NCI-H2171 (cell line): ENCODE measurements at regions not wholly inside any gene's neighbourhood (a gene's known extent, or its start where the extent isn't known, plus 50 kb on each side); places are given as distances from the start of the nearest gene placed in this dataset.

Experiments
- DNase-seq: peaks from one replicate; lab custom pipeline; 2025; lab: John Stamatoyannopoulos, UW

DNA sequence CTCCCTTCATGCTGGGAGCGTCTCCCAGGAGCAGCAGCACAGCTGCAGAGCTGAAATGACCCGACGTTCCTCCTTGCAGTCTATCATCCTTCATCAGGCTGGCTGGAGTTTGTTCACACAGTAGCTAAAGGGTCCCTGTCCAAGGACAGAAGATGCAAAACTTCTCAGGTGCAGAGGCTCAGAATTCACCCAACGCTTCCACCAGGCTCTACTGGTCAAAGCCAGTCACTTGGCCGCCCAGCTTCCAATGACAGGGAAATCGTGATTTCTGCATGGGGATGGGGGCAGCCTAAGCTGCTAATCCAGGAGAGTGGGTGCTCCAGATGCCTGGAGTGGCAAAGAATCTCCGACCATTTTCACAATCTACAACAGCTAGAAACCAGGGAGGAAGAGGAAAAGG lies 97.0 kb upstream of the SALL3 start:
- DNase-seq, result no peak

DNA sequence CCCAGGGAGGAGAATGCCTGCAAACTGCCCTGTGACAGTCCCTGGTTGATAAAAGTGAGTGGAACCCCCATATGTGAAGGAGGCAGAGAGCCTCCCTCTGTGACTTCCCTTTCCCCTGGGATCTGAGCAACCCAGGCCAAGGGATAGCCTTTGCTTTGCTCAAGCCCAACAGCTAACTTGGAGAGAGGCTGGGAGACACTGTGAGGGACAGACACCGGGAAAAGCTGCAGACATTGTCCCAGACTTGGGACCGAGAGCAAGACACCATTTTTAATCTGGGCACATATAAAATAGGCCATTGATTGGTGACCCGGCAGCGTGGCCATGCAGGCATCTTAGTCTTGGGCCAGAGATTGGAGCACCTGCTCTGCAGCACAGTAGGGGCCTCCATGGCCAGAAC lies 96.1 kb upstream of the SALL3 start:
- DNase-seq, result no peak

DNA sequence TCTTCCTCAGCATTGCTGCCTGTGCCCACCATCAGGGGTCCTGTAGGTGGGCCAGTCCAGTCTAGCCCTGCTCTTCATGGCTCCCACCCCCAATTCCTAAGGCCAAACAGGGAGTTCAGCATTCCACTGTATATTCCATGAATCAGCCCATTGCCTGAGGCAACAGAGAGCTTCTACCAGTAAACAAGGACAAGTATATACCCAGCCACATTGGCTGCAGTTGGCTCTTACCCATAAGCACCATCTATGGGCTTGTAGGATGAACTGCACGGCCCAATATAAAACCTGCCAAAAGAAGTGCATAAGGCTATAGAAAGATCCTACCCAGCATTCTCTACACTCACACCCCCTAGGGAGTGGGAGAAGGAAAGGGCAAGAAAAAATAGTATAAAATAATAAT lies 95.1 kb upstream of the SALL3 start:
- no peak for DNase-seq

DNA sequence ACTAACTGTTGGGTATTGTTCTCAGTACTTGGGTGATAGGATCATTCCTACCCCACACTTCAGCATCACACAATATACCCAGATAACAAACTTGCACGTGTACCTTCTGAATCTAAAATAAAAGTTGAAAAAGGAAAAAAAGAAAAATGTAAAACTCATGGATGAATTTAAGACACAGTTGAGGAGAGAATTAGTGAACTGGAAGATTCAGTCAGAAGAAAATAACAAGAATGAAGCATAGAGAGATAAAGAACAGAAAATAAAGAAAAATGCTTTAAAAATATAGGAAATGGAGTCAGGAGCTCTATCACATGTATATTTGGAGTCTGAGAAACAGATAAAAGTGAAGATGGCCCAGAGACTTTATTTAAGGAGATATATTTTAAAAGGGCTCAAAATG lies 90.4 kb upstream of the SALL3 start:
- DNase-seq, result no peak

DNA sequence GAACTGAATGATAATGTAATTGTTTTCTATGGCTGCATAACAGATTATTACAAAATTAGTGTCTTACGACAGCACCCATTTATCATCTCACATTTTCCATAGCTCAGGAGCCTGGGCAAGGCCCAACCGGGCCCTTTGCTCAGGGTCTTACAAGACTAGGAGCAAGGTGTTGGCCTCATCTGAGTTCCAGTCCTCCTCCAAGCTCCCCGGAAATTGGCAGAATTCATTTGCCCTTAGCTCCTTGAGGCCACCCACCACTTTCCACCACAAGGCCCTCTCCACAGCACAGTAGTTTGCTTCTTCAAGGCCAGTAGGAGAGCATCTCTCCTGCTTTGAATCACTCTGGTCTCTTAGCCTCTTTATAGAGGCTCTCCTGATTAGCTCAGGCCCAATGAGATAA lies 89.2 kb upstream of the SALL3 start:
- DNase-seq, result no peak

DNA sequence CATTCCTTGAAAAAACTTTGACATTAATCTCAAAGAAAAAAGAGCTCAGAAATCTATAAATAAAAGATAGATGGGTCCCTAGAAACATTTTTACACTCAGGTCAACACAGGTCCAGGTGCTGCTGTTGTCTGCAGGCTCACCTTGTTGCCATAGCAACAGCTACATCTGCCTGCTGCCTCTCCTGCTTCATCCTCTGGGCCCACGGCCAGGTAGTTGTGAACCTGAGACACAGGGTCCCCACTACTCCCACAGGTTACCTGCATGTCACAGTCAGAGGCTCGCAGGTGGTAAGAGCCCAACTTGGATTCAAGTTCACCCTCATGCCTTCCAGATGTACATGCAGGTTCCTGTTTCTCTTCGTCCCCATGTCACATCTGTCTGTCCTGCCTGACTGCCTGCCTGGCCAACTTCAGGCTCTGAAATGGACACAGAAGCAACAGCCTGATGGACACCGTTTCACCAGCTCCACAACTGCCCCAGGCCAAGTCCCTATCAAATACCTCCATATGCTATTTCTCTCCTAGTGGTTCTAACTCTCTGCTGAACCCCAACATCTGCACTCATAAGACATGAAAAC lies 88.3 kb upstream of the SALL3 start:
- DNase-seq, result no peak

DNA sequence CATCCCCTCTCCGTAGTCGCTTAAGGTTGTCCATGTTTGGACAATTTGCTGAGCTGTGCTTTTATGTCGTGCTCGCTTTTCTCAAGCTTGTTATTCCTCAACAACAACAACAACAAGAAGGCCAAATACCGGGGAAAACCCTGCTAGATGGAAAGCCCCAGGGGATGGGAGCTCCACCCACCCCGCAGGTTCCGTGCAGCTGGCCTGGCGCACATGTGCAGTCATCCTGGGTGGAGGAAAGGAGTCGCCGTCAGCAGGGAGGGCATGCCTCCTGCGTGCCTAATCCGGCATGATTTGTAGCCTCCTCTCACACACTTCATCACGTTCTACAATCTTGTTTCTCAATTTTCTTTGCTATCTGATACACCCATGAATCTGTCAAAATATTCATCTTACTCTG lies 87.4 kb upstream of the SALL3 start:
- no peak for DNase-seq

DNA sequence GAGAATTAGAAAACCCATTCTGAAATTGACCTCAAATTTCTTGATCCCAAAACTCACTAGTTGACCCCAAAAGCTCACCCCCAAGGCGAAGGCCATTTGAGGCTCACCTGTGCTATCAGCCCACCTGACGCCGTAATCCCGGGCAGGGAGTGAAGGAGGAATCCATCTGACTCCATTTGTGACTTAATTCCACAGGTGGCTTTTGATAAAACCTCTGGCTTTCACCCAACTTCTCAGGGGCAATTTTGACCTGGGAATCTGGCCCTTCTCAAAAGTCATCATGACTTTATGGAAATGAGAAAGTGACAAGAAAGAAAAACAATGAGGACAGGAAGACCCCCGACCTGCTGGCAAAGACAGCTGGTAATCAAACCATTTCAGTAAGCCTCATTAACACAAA lies 86.9 kb upstream of the SALL3 start:
- DNase-seq, result no peak

DNA sequence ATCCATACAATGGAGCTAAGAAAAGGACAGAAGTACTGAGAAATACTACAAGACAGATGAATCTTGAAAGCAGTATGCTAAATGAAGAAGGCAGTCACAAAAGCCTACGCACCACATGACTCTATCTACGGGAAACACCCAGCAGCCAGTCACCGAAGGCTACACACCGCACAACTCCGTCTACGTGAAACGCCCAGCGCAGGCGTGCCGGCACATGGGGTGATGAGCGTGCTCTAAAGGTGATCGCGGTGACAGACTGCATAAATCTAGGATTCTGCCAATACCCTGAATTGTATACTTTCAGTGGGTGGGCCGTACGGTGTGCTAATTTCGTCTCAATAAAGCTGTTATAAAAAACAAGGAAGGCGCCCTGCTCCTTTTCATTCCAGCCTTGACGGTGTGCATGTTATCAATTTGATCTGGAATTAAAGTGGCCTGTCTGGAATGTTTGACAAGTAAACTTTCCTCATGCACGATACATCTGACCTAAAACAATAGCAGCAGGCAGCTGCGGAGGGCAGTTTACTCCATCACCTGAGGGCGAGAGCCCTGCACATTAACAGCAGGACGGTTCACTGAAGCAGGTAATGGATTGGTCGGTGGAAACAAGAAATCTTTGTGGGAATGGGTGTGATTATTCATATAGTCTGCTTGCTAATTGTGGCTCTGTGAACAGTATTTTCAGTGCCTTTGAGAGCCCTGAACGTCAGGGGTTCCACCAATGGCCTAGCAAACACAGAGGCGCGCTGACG lies 86.2 kb upstream of the SALL3 start:
- no peak for DNase-seq

DNA sequence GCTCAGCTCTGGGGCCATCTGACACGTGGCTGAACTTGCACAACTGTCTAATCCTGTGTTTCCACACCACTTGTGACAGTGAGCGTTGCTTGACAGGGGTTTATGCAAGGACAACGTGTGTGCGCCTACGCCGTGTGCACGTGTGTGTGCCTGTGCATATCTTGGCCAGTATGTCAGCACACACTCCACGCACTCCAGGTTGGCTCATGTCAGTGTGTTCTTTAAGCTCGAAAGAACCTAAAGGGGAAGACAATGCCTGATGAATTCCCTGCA lies 85.6 kb upstream of the SALL3 start:
- DNase-seq, result no peak

DNA sequence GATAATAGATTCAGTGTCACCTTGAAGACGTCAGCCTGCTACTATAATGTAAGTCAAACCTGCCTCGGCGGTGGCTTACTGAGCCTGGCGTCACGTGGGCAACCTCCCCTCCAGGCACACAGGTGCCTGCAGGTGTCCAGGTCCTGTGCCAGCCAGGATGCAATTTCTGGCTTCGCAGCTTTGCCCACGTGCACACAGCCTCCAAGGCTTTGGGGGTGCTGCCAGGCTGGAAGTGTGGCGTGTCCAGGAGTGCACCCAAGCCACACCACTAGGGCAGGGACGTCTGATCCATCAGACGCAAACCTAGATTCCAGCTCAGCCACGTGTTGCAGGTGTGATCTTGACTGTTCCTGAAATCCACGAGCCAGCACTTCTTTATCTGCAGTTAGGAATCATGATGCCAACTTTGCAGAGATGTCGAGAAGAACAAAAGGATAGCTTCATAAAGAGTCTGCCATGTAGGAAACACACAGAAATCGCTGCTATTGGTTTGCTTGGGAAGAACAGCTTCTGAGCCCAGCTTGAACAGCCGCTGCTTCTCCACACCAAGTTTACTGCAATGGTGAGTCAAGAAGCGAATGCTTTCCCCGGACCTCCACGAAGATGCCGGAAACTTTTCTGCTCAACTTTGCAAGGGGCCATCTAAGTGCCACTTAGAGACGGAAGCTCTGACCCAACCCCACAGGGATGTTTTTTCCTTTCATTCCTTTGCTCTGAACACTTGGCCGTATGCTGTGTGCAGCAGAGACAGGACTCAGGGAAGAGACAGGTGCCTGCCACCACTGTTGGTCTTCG lies 84.2 kb upstream of the SALL3 start:
- no peak for DNase-seq

DNA sequence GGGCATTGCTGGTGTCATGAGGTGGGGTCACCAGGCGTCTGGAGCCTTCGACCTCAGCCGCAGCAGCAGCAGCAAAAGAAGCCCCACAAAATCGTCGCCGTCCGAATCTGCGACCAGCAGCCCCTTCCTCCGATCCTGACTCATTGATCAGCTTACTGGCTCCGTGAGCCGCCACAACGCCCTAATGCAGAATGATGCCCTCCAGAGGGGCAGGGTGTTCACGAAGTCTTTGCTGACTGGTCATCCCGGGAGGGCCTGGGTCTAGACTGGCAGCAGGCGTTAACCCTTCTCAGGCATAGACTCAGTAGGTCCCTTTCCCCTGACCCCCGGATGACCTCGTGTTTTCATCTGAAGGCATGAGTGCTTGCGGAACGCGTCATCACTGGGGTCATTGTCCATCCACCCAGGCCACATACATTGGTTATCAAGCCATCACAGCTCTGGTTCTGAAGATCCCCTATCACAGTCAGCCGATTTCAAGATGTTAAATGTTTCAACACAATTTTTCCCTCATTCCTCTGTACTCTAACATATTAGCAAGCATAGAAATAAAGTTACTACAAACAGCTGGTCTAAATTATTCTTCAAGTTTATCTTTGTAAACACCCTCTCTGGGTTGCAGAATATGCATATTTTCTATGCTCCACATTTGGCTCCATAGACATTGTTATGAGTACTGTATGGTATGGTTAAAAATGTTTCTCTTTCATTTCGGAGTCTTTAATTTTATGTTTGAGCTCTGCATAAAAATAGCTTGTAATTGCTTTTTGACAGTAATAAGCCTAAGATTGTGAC lies 83.3 kb upstream of the SALL3 start:
- no peak for DNase-seq

DNA sequence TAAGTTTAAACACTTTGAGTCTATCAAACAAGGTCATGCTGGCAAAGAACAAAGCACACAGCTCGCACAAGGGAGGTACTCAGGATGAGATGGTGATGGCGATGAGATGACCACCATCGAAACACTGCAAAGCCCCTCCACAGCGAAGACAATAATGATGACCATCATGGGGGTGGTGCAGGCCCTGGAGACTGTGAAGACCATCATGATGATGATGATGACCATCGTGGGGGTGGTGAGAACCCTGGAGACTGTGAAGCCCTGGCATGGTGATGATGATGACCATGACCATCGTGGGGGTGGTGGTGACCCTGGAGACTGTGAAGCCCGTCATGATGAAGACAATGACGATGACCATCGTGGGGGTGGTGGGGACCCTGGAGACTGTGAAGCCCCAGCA lies 81.6 kb upstream of the SALL3 start:
- no peak for DNase-seq

DNA sequence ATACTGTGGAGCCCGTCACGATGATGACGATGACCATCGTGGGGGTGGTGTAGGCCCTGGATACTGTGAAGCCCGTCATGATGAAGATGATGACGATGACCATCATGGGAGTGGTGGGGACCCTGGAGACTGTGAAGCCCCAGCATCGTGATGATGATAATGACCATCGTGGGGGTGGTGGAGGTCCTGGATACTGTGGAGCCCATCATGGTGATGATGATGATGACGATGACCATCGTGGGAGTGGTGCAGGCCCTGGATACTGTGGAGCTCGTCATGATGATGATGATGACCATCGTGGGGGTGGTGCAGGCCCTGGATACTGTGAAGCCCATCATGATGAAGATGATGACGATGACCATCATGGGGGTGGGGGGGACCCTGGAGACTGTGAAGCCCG lies 81.0 kb upstream of the SALL3 start:
- DNase-seq, result no peak

DNA sequence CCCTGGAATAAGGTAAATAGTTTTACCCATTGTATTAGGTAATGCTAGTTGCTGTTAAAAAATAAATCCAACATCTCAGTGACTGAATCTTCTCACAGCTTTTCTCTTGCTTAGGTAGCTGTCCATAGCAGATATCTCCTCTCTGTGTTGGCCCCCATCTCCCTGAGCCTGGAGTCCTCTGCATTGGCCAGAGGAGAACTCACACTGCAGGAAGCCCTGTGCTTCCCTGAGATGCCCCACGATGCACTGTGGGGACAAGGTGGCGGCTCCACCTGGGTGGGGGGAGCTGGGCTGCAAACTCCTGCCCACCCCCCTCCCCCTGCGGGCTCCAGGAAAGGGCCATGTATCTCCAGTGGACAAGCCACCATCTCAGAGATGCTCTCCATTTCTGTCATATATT lies 80.4 kb upstream of the SALL3 start:
- DNase-seq, result no peak

DNA sequence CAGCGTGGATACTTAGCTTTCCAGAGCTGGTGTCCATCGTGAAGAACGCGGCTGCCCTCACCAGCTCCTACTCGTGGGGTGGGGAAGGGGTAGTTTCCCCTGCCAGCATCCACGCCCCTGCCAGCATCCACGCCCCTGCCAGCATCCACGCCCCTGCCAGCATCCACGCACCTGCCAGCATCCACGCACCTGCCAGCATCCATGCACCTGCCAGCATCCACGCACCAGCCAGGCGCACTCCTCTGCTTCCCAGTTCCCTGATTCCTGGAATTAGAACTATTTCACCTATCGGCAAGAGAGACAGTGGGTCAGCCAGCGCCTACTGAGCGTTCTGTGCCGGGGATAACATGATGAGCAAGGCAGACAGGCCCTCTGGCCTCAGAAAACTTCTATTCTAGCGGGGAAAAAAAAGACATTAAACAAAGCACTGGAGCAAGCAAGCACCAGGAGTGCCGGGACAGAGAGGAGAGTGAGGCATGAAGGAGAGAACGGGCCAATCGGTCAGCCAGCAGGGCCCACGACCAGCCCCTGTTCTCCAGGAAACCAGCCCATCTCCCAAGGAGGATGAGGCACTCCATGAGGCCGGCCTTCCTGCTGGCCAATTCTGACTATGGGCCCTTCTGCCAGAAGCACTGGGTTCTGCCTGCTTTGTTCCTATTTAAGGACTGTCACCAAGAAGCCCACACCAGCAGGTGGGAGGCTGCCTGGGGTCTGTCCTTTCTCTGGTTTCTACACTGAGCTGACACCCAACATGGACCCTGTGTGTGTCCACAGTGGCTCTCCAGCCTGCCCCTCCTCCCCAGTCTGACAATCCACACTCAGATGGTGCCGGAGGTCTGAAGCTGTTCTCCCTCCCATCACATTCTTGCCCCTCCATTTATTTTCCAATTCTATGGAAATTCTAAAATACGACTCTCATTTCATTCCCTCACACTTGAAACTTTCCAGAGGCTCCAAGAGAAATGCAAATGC lies 78.4 kb upstream of the SALL3 start:
- DNase-seq, result no peak

DNA sequence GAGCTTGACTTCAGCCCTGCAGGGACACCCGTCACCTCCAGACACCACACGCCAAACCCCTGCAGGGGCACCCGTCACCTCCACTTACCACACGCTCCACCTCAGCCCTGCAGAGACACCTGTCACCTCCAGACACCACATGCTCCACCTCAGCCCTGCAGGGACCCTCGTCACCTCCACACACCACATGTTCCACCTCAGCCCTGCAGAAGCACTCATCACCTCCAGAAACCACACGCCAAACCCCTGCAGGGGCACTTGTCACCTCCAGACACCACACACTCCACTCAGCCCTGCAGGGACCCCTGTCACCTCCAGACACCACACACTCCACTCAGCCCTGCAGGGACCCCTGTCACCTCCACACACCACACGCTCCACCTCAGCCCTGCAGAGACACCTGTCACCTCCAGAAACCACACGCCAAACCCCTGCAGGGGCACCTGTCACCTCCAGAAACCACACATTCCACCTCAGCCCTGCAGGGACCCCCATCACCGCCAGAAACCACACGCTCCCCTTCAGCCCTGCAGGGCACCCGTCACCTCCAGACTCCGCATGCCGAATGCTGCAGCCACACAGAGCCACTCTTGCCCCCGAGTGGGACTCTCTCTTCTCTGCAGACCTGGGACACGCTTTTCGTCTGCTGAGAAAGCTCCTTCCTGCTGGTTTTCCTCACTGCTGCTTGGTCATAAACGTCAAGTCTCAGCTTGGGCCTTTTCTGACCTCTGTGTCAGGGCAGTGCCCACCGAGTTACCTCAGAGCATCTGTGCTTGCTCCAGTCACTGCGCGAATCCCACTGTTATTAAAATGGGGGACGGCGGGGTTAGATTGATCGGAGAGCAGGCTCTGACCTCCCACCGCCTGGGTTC lies 77.5 kb upstream of the SALL3 start:
- no peak for DNase-seq

DNA sequence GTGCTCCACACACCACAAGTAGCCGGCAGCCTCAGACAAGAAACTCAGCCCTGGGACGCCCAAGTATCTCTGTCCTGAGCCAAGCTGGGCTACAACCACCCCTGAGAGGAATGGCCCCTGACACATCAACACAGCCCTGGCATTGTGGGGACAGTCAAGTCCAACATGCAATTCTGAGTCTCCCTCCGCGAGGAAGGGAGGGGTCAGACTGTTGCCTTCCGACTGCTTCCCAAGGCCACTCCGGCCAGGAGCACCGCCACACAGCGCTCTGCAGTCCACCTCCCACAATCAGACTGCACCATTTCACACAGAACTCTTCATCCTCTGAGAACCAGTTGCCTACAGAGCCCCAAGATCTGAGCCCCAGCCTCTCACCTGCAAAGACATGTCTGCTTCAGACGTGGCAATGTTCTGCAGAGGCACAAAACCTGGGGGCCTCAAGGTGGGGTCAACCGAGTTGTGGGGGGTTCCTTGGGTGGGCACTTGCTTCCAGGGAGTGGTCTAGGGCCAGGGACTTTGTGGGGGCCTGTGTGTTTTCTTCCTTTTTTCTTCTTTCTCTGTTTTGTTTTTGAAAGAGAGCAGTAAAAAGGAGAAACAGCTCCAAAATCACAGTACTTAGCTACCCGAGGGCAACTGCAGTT lies 76.7 kb upstream of the SALL3 start:
- DNase-seq, result no peak

DNA sequence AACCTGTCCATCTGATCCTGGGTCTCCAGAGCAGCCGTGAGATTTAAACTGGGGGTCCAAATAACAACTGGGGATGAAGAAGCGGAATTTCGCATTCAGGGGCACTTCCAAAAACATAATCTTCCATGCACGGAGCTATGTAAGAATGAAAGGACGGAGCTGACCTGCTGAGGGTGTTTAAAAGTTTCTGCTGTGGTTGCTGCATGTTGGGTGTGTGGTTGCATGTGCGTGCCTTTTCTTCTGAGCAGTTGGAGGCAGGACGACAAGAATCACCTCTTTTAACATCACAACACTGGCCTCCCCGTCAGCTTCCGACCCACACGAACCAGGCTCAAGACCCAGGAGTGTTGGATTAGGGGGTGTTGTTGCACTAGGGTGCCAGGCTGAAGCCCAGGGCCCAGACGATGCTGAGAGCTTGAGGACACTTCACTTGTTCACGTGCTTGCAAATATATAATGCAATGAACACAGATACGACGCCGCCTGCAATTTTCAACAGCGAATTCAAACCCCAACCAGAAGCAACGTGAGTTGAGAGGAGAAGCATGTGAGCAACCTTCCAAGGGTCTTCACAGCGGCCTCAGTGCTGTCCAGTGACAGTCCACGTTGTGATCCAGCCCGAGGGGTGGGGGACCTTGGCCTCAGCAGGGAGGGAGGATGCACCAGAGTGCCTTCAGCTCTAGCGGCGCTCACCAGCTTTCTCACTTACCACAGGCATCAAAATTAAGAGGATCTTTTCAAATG lies 76.0 kb upstream of the SALL3 start:
- no peak for DNase-seq

DNA sequence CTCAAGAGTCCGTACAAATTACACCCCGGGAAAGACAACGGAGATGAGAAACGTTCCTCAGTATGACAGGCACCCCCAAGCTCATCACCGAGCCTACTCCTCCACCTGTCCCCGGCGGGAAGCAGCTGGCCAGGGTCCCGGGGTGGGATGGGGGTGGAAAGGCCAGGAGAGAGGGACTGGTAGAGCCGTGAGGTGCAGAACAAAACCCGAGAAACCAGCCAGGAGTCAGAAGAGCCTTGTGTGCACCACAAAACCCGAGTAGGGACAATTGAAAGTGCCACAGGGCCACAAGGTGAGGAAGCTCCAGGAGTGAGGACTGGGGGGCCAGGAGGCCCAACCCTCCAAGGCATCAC lies 75.5 kb upstream of the SALL3 start:
- no peak for DNase-seq
